ENCODE measurements at regions not wholly inside any gene's neighbourhood (a gene's known extent, or its start where the extent isn't known, plus 50 kb on each side); places are given as distances from the start of the nearest gene placed in this dataset.

DNA sequence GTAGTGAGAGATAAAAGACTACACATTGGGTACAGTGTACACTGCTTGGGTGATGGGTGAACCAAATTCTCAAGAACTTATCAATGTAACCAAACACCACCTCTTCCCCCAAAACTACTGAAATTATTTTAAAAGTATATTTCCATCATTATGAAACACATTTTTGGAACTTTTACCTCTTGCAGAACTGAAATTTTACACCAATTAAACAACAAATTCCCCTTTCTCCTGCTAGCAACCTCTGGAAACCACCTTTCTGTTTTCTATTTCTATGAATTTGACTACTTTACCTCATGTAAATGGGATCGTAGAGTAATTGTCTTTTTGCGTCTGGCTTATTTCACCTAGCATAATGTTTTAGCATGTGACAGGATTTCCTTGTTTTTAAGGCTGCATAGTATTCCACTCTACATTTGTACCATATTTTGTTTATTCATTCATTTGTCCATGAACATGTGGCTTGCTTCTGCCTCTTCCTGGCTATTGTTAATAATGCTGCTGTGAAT is 149.9 kb upstream of the PHACTR1 start:
- TF ChIP-seq, protein P1, sequence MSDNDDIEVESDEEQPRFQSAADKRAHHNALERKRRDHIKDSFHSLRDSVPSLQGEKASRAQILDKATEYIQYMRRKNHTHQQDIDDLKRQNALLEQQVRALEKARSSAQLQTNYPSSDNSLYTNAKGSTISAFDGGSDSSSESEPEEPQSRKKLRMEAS (CRISPR knock-in tag; IDR thresholded peaks at IDR 0.05), result no peak
- TF ChIP-seq, protein P2, sequence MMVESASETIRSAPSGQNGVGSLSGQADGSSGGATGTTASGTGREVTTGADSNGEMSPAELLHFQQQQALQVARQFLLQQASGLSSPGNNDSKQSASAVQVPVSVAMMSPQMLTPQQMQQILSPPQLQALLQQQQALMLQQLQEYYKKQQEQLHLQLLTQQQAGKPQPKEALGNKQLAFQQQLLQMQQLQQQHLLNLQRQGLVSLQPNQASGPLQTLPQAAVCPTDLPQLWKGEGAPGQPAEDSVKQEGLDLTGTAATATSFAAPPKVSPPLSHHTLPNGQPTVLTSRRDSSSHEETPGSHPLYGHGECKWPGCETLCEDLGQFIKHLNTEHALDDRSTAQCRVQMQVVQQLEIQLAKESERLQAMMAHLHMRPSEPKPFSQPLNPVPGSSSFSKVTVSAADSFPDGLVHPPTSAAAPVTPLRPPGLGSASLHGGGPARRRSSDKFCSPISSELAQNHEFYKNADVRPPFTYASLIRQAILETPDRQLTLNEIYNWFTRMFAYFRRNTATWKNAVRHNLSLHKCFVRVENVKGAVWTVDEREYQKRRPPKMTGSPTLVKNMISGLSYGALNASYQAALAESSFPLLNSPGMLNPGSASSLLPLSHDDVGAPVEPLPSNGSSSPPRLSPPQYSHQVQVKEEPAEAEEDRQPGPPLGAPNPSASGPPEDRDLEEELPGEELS (CRISPR knock-in tag; IDR thresholded peaks at IDR 0.05), result no peak
- TF ChIP-seq, protein P3, sequence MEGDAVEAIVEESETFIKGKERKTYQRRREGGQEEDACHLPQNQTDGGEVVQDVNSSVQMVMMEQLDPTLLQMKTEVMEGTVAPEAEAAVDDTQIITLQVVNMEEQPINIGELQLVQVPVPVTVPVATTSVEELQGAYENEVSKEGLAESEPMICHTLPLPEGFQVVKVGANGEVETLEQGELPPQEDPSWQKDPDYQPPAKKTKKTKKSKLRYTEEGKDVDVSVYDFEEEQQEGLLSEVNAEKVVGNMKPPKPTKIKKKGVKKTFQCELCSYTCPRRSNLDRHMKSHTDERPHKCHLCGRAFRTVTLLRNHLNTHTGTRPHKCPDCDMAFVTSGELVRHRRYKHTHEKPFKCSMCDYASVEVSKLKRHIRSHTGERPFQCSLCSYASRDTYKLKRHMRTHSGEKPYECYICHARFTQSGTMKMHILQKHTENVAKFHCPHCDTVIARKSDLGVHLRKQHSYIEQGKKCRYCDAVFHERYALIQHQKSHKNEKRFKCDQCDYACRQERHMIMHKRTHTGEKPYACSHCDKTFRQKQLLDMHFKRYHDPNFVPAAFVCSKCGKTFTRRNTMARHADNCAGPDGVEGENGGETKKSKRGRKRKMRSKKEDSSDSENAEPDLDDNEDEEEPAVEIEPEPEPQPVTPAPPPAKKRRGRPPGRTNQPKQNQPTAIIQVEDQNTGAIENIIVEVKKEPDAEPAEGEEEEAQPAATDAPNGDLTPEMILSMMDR (IDR thresholded peaks at IDR 0.05), result no peak
- TF ChIP-seq ZNF423 (CRISPR knock-in tag; IDR thresholded peaks at IDR 0.05) (no peak), ZNF138 (CRISPR knock-in tag; conservative IDR thresholded peaks at IDR 0.05) (no peak), SMAD3 (CRISPR knock-in tag; IDR thresholded peaks at IDR 0.05; ENCODE audit: borderline replicate concordance) (no peak), FOXP1 (CRISPR knock-in tag; IDR thresholded peaks at IDR 0.05; ENCODE audit: borderline replicate concordance) (no peak), IRF2 (CRISPR knock-in tag; IDR thresholded peaks at IDR 0.05; ENCODE audit: borderline replicate concordance, low read depth) (no peak), ZNF317 (CRISPR knock-in tag; IDR thresholded peaks at IDR 0.05; ENCODE audit: borderline replicate concordance, low read depth) (no peak), FOXJ3 (CRISPR knock-in tag; IDR thresholded peaks at IDR 0.05; ENCODE audit: borderline replicate concordance) (no peak), ELF4 (CRISPR knock-in tag; IDR thresholded peaks at IDR 0.05; ENCODE audit: low read depth) (no peak)
- TF ChIP-seq, protein P4, sequence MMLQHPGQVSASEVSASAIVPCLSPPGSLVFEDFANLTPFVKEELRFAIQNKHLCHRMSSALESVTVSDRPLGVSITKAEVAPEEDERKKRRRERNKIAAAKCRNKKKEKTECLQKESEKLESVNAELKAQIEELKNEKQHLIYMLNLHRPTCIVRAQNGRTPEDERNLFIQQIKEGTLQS (CRISPR knock-in tag; conservative IDR thresholded peaks at IDR 0.05), result no peak
- TF ChIP-seq, protein P5, sequence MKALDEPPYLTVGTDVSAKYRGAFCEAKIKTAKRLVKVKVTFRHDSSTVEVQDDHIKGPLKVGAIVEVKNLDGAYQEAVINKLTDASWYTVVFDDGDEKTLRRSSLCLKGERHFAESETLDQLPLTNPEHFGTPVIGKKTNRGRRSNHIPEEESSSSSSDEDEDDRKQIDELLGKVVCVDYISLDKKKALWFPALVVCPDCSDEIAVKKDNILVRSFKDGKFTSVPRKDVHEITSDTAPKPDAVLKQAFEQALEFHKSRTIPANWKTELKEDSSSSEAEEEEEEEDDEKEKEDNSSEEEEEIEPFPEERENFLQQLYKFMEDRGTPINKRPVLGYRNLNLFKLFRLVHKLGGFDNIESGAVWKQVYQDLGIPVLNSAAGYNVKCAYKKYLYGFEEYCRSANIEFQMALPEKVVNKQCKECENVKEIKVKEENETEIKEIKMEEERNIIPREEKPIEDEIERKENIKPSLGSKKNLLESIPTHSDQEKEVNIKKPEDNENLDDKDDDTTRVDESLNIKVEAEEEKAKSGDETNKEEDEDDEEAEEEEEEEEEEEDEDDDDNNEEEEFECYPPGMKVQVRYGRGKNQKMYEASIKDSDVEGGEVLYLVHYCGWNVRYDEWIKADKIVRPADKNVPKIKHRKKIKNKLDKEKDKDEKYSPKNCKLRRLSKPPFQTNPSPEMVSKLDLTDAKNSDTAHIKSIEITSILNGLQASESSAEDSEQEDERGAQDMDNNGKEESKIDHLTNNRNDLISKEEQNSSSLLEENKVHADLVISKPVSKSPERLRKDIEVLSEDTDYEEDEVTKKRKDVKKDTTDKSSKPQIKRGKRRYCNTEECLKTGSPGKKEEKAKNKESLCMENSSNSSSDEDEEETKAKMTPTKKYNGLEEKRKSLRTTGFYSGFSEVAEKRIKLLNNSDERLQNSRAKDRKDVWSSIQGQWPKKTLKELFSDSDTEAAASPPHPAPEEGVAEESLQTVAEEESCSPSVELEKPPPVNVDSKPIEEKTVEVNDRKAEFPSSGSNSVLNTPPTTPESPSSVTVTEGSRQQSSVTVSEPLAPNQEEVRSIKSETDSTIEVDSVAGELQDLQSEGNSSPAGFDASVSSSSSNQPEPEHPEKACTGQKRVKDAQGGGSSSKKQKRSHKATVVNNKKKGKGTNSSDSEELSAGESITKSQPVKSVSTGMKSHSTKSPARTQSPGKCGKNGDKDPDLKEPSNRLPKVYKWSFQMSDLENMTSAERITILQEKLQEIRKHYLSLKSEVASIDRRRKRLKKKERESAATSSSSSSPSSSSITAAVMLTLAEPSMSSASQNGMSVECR (CRISPR knock-in tag; IDR thresholded peaks at IDR 0.05; ENCODE audit: borderline replicate concordance), result no peak
- TF ChIP-seq, protein P6, sequence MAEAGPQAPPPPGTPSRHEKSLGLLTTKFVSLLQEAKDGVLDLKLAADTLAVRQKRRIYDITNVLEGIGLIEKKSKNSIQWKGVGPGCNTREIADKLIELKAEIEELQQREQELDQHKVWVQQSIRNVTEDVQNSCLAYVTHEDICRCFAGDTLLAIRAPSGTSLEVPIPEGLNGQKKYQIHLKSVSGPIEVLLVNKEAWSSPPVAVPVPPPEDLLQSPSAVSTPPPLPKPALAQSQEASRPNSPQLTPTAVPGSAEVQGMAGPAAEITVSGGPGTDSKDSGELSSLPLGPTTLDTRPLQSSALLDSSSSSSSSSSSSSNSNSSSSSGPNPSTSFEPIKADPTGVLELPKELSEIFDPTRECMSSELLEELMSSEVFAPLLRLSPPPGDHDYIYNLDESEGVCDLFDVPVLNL (CRISPR knock-in tag; IDR thresholded peaks at IDR 0.05; ENCODE audit: borderline replicate concordance, low read depth), result no peak
